GM12864 (cell line): ENCODE measurements at regions not wholly inside any gene's neighbourhood (a gene's known extent, or its start where the extent isn't known, plus 50 kb on each side); places are given as distances from the start of the nearest gene placed in this dataset.

Source experiments
- DNase-seq: peaks from one replicate; pipeline ENCODE4 v3.0.0-alpha.2; 2011; ENCODE audit warnings: low read depth
- H3K4me3 ChIP-seq: 2 replicates; pipeline ENCODE4 v1.5.1; 2011; ENCODE audit warnings: mild to moderate bottlenecking, low read depth, low read length, control low read depth
- CTCF ChIP-seq: IDR thresholded peaks from 2 replicates; pipeline ENCODE4 v1.5.1; 2011; ENCODE audit warnings: low read depth, mild to moderate bottlenecking, moderate library complexity, low read length, control low read depth, inconsistent platforms; ENCODE audit errors: missing control alignments

GRCh38 chr11:37788141-37788877 is 1190.3 kb upstream of the RAG2 start:
- TF ChIP-seq CTCF: no peak
- no peak overlapping the region for H3K4me3 ChIP-seq
- DNase-seq: no peak

- H3K4me3 ChIP-seq: no peak overlapping the region
- TF ChIP-seq CTCF: no peak
- DNase-seq: no peak
Observed at GRCh38 chr11:37786214-37786755, 1188.2 kb upstream of the RAG2 start.

DNA sequence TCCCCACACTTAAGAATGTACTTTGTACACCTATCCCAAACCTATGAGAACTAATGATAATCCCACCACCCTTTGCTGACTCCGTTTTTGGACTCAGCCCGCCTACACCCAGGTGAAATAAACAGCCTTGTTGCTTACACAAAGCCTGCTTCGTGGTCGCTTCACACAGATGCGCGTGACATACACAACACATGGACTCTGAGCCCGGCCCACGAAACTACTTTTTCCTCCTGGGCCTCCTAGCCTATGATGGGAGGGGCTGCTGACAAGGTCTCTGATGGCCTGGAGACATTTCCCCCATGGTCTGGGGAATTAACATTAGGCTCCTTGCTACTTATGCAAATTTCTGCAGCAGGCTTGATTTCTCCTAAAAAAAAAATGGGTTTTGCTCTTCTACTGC is 1176.4 kb upstream of the RAG2 start:
- no peak overlapping the region for H3K4me3 ChIP-seq
- DNase-seq: no peak
- no peak for TF ChIP-seq CTCF

- DNase-seq: no peak
- TF ChIP-seq CTCF: no peak
Observed at GRCh38 chr11:37770145-37770544, 1172.1 kb upstream of the RAG2 start.

DNA sequence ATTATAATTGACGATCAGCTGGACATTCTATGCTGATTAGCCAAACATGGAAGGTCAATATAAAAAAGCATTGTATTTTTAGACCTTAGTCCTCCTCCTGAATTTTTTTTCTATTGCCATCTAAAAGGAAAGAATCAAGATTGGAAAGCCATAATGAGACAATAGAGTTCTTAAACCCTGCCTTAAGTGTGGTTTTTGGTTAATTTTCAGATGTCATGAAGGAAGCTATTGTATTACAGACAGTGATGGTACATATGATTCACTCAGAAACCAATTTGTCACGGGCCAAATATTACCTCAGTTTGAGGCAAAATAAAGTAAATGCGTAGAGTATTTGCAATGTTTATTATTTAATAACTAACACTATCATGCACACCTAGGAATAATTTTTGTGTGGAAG is 1164.0 kb upstream of the RAG2 start:
- TF ChIP-seq CTCF: no peak
- DNase-seq: no peak
- no peak overlapping the region for H3K4me3 ChIP-seq

More at GRCh38 chr11:37770145-37770544, 1172.1 kb upstream of the RAG2 start:
- H3K4me3 ChIP-seq: no peak overlapping the region

DNA sequence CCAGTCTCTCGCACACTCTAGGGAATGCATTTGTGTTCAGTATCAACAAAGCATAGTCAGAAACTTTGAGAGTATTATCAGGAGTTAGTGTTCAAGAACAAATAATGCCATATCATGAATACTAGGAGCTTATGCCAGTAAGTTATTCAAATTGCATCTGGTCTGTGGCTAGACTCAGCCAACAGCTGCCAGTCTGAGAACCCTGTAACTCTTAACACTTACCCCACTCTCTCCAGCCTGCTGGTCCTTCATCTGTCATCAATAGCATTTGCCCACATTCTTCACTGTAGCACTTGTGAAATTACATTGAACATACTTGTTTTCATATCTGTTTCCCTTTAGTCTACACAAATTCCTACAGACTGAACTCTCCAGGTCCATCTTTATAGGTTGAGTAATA is 1157.5 kb upstream of the RAG2 start:
- no peak for DNase-seq
- TF ChIP-seq CTCF: no peak

GRCh38 chr11:37748641-37749040 is 1150.6 kb upstream of the RAG2 start:
- DNase-seq: no peak
- TF ChIP-seq CTCF: no peak
- no peak overlapping the region for H3K4me3 ChIP-seq

More for the DNA sequence above, 1157.5 kb upstream of the RAG2 start:
- H3K4me3 ChIP-seq: no peak overlapping the region
